ENCODE measurements at regions not wholly inside any gene's neighbourhood (a gene's known extent, or its start where the extent isn't known, plus 50 kb on each side); places are given as distances from the start of the nearest gene placed in this dataset.

- no peak for TF ChIP-seq POLR2AphosphoS5 (IDR thresholded peaks at IDR 0.05; ENCODE audit: low read depth, low read length)
- no peak for TF ChIP-seq POLR2A (IDR thresholded peaks at IDR 0.05; ENCODE audit: low read depth, low read length)
These were observed 104.0 kb downstream of the MTX3 start for GRCh38 chr5:79886925-79887655.

All from GM12892 (cell line).